ENCODE measurements at regions not wholly inside any gene's neighbourhood (a gene's known extent, or its start where the extent isn't known, plus 50 kb on each side); places are given as distances from the start of the nearest gene placed in this dataset.

- no peak overlapping the region for H3K9ac ChIP-seq (ENCODE audit: insufficient read depth in 1 of 2, low read depth in 2 of 2, low read length in 2 of 2)
- DNase-seq (ENCODE audit: extremely low read depth in 1 of 4, low spot score in 3 of 4): no peak
- no peak overlapping the region for H3K4me2 ChIP-seq (ENCODE audit: insufficient read depth, low read length)
- BruUV-seq (replicated peaks): no TSS peak
- ATAC-seq: no peak
- H3K79me2 ChIP-seq (ENCODE audit: control insufficient read depth, insufficient read depth, low read length): no peaks in the 10 kb centered on the region
- H2AFZ ChIP-seq (ENCODE audit: low read depth, low read length): no peak overlapping the region
- H4K20me1 ChIP-seq (replicated peaks; ENCODE audit: control insufficient read depth, insufficient read depth, low read length): no peaks in the 10 kb centered on the region
- H3K27ac ChIP-seq (ENCODE audit: extremely low read depth, low read depth, low read length): no peak overlapping the region
- intact Hi-C loops (cut with micrococcal nuclease) (no loop called here), in situ Hi-C loops (cut with MboI) (no loop called here)
- TF ChIP-seq ZNF766 (CRISPR knock-in tag; conservative IDR thresholded peaks at IDR 0.05) (no peak), RB1 (IDR thresholded peaks at IDR 0.05; ENCODE audit: low read depth) (no peak), PHB2 (IDR thresholded peaks at IDR 0.05; ENCODE audit: low read depth) (no peak), MTA1 (IDR thresholded peaks at IDR 0.05; ENCODE audit: borderline replicate concordance) (no peak), SMAD2 (IDR thresholded peaks at IDR 0.05; ENCODE audit: low read depth, low read length) (no peak), POLR2H (tag; IDR thresholded peaks at IDR 0.05; ENCODE audit: low read depth) (no peak), EP400 (IDR thresholded peaks at IDR 0.05) (no peak), SAP30 (IDR thresholded peaks at IDR 0.05; ENCODE audit: borderline replicate concordance, insufficient read depth, low read depth, low read length, poor library complexity, severe bottlenecking) (no peak), ZNF277 (CRISPR knock-in tag; IDR thresholded peaks at IDR 0.05; ENCODE audit: borderline replicate concordance) (no peak)
- no peaks in the 10 kb centered on the region for H3K36me3 ChIP-seq (ENCODE audit: control insufficient read depth, insufficient read depth, low read length)
- CTCF ChIA-PET (ENCODE audit: low intra/inter-chr PET ratio): interaction anchor here (0.7 kb wide), 1 partner anchor 649 kb away, joined by 3 read pairs; no protein-coding TSS in a partner anchor
- H3K9me1 ChIP-seq (ENCODE audit: control insufficient read depth, insufficient read depth, low read length): no peaks in the 10 kb centered on the region
- H3K4me1 ChIP-seq (replicated peaks in 1 of 2; ENCODE audit: control insufficient read depth in 2 of 2, insufficient read depth in 2 of 2, low read length in 2 of 2): no peaks in the 10 kb centered on the region
- no peak overlapping the region for H3K4me3 ChIP-seq
- H3K9me3 ChIP-seq (replicated peaks; ENCODE audit: control insufficient read depth, insufficient read depth, low read depth, low read length): no peaks in the 10 kb centered on the region
- WGBS (ENCODE audit: insufficient coverage, low coverage, missing lambda C conversion rate): 6% methylated on average over 4 of the region's 5 CpGs
- no peaks in the 10 kb centered on the region for H3K27me3 ChIP-seq (ENCODE audit: control insufficient read depth in 2 of 2, insufficient read depth in 2 of 2, low read length in 2 of 2)
- POLR2A ChIA-PET: no interaction called here
- FAIRE-seq: no peak
These were observed 402.8 kb downstream of the FOXG1 start for GRCh38 chr14:29169408-29169807.
